Urinary bladder (tissue), 3 donors: ENCODE measurements at regions not wholly inside any gene's neighbourhood (a gene's known extent, or its start where the extent isn't known, plus 50 kb on each side); places are given as distances from the start of the nearest gene placed in this dataset.

Source experiments
- DNase-seq: peaks from one replicate; pipeline ENCODE4 v3.0.0-alpha.2; 2015; ENCODE audit errors: extremely low spot score
- H3K27ac ChIP-seq: one replicate; pipeline ENCODE4 v1.5.1; 2013; ENCODE audit warnings: low read depth, mild to moderate bottlenecking, moderate library complexity
- H3K36me3 ChIP-seq: one replicate; pipeline ENCODE4 v1.6.1; 2013; ENCODE audit warnings: mild to moderate bottlenecking, moderate library complexity; ENCODE audit not compliant: insufficient read depth
- H3K4me1 ChIP-seq: one replicate; pipeline ENCODE4 v1.6.1; 2013; ENCODE audit warnings: mild to moderate bottlenecking, moderate library complexity; ENCODE audit not compliant: insufficient read depth
- H3K4me3 ChIP-seq: one replicate; pipeline ENCODE4 v1.5.1; 2013; ENCODE audit warnings: low read depth, low read length
- WGBS: extraction: QIAGEN DNeasy Blood & Tissue Kit; methylation state at CpG from one replicate; pipeline ENCODE4 v1.1.7; 2013; 5-methylcytosine and 5-hydroxymethylcytosine counted together
- donor health status: healthy with polysubstance abuse.
- donor health status: healthy.

- no peak for DNase-seq
- no peaks in the 10 kb centered on the region for H3K36me3 ChIP-seq
- no peaks in the 10 kb centered on the region for H3K4me1 ChIP-seq
- H3K27ac ChIP-seq, result no peak overlapping the region
- WGBS, result 90% methylated on average over 4 of the region's 4 CpGs
- no peak overlapping the region for H3K4me3 ChIP-seq
Measured at GRCh38 chr5:2582507-2582906, 169.0 kb downstream of the IRX2 start.

GRCh38 chr5:2582106-2582505 lies 169.4 kb downstream of the IRX2 start:
- no peaks in the 10 kb centered on the region for H3K4me1 ChIP-seq
- H3K4me3 ChIP-seq, result no peak overlapping the region
- H3K36me3 ChIP-seq, result no peaks in the 10 kb centered on the region
- 84% methylated on average over 7 of the region's 7 CpGs for WGBS
- DNase-seq, result no peak
- no peak overlapping the region for H3K27ac ChIP-seq

GRCh38 chr5:2581418-2581817 lies 170.1 kb downstream of the IRX2 start:
- no peak overlapping the region for H3K4me3 ChIP-seq
- no peaks in the 10 kb centered on the region for H3K36me3 ChIP-seq
- 83% methylated on average over 5 of the region's 5 CpGs for WGBS
- no peak overlapping the region for H3K27ac ChIP-seq
- no peaks in the 10 kb centered on the region for H3K4me1 ChIP-seq
- no peak for DNase-seq

- WGBS, result 53% methylated on average over 5 of the region's 5 CpGs
- H3K4me3 ChIP-seq, result no peak overlapping the region
- no peaks in the 10 kb centered on the region for H3K4me1 ChIP-seq
- H3K27ac ChIP-seq, result no peak overlapping the region
- no peaks in the 10 kb centered on the region for H3K36me3 ChIP-seq
- DNase-seq, result no peak
Measured at GRCh38 chr5:2579126-2579525, 172.4 kb downstream of the IRX2 start.

- no peaks in the 10 kb centered on the region for H3K36me3 ChIP-seq
- WGBS, result 80% methylated on average over 12 of the region's 12 CpGs
- no peak overlapping the region for H3K27ac ChIP-seq
- no peak for DNase-seq
- no peaks in the 10 kb centered on the region for H3K4me1 ChIP-seq
- H3K4me3 ChIP-seq, result no peak overlapping the region
Measured at GRCh38 chr5:2577312-2578036, 174.0 kb downstream of the IRX2 start.

GRCh38 chr5:2576823-2577222 lies 174.7 kb downstream of the IRX2 start:
- Histone ChIP-seq H3K4me1 (no peaks in the 10 kb centered on the region), H3K4me3 (no peak overlapping the region), H3K27ac (no peak overlapping the region), H3K36me3 (no peaks in the 10 kb centered on the region)
- 81% methylated on average over 11 of the region's 11 CpGs for WGBS
- no peak for DNase-seq

GRCh38 chr5:2575871-2576270 lies 175.6 kb downstream of the IRX2 start:
- Histone ChIP-seq H3K27ac (no peak overlapping the region), H3K4me3 (no peak overlapping the region), H3K4me1 (no peaks in the 10 kb centered on the region), H3K36me3 (no peaks in the 10 kb centered on the region)
- 47% methylated on average over 1 of the region's 1 CpG for WGBS
- no peak for DNase-seq

GRCh38 chr5:2575292-2575691 lies 176.2 kb downstream of the IRX2 start:
- H3K4me1 ChIP-seq, result no peaks in the 10 kb centered on the region
- no peak overlapping the region for H3K4me3 ChIP-seq
- no peak for DNase-seq
- no peak overlapping the region for H3K27ac ChIP-seq
- no peaks in the 10 kb centered on the region for H3K36me3 ChIP-seq
- 15% methylated on average over 3 of the region's 3 CpGs for WGBS

GRCh38 chr5:2574155-2574554 lies 177.3 kb downstream of the IRX2 start:
- H3K4me3 ChIP-seq, result no peak overlapping the region
- no peak for DNase-seq
- H3K36me3 ChIP-seq, result no peaks in the 10 kb centered on the region
- H3K27ac ChIP-seq, result no peak overlapping the region
- 72% methylated on average over 5 of the region's 5 CpGs for WGBS
- no peaks in the 10 kb centered on the region for H3K4me1 ChIP-seq

GRCh38 chr5:2570586-2570985 lies 180.9 kb downstream of the IRX2 start:
- Histone ChIP-seq H3K27ac (no peak overlapping the region), H3K36me3 (no peaks in the 10 kb centered on the region), H3K4me3 (no peak overlapping the region), H3K4me1 (no peaks in the 10 kb centered on the region)
- DNase-seq, result no peak
- WGBS, result 34% methylated on average over 10 of the region's 10 CpGs

GRCh38 chr5:2569774-2570542 lies 181.5 kb downstream of the IRX2 start:
- Histone ChIP-seq H3K27ac (no peak overlapping the region), H3K4me1 (no peaks in the 10 kb centered on the region), H3K36me3 (no peaks in the 10 kb centered on the region), H3K4me3 (no peak overlapping the region)
- no peak for DNase-seq
- WGBS, result 81% methylated on average over 15 of the region's 15 CpGs

- no peak overlapping the region for H3K27ac ChIP-seq
- H3K36me3 ChIP-seq, result no peaks in the 10 kb centered on the region
- no peaks in the 10 kb centered on the region for H3K4me1 ChIP-seq
- WGBS, result 38% methylated on average over 10 of the region's 10 CpGs
- no peak for DNase-seq
- H3K4me3 ChIP-seq, result no peak overlapping the region
Measured at GRCh38 chr5:2569176-2569575, 182.3 kb downstream of the IRX2 start.

- WGBS, result 72% methylated on average over 3 of the region's 3 CpGs
- H3K27ac ChIP-seq, result no peak overlapping the region
- H3K4me1 ChIP-seq, result no peaks in the 10 kb centered on the region
- H3K4me3 ChIP-seq, result no peak overlapping the region
- H3K36me3 ChIP-seq, result no peaks in the 10 kb centered on the region
- no peak for DNase-seq
Measured at GRCh38 chr5:2566284-2566683, 185.2 kb downstream of the IRX2 start.

- Histone ChIP-seq H3K4me1 (no peaks in the 10 kb centered on the region), H3K4me3 (no peak overlapping the region), H3K27ac (no peak overlapping the region), H3K36me3 (no peaks in the 10 kb centered on the region)
- no peak for DNase-seq
- WGBS, result 80% methylated on average over 6 of the region's 6 CpGs
Measured at GRCh38 chr5:2565147-2565546, 186.3 kb downstream of the IRX2 start.
